DOHH2 (cell line): ENCODE measurements at regions not wholly inside any gene's neighbourhood (a gene's known extent, or its start where the extent isn't known, plus 50 kb on each side); places are given as distances from the start of the nearest gene placed in this dataset.

ENCODE experiments used
- EZH2phosphoT487 ChIP-seq: fragments of 200-600 bp; sonication (generic); IDR thresholded peaks from 2 replicates; pipeline ENCODE4 v1.6.1; 2017; ENCODE audit warnings: borderline replicate concordance, mild to moderate bottlenecking, antibody characterized with exemption, low read length, moderate library complexity, mixed read lengths
- TF ChIP-seq, protein P1 (sequence below): fragments of 200-600 bp; sonication (generic); IDR thresholded peaks from one replicate; pipeline ENCODE4 v1.5.1; 2014; ENCODE audit warnings: antibody characterized with exemption, mild to moderate bottlenecking, low read depth, low read length; ENCODE audit not compliant: poor library complexity, severe bottlenecking

DNA sequence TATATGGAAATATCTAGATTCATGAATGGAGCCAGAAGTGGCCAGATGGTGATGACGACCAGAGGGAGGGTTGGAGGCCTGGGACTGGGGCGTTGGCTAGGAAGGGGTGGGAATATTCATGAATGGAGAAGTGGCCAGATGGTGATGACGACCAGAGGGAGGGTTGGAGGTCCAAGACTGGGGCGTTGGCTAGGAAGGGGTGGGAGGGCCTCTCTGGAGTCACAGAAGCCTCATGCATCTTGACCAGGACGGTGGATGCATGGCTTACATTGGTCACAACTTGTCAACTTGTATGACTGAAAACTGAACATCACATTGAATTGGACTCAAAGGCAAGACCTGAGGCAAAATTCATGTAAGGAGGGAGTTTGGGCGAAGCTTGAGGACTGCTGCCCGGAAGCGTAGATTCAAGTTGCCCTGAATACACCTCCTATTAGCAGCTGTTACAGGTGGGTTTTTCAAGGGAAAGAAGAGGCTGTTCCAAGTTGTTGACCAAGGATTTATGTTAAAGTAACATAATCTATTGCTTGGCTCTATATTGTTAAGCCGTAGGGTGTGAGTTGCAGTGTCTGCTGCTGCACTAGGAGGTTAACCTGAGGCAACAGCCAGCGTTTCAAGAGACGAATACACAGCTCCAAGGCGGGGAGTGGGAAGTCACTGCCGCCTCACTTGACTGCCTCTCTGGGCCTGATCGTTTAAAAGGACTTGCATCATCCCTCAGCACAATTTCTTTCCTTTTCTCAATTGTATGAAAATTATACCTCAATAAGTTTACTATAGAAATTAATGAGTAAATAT is 55.1 kb upstream of the FAM20C start:
- TF ChIP-seq, protein P1, sequence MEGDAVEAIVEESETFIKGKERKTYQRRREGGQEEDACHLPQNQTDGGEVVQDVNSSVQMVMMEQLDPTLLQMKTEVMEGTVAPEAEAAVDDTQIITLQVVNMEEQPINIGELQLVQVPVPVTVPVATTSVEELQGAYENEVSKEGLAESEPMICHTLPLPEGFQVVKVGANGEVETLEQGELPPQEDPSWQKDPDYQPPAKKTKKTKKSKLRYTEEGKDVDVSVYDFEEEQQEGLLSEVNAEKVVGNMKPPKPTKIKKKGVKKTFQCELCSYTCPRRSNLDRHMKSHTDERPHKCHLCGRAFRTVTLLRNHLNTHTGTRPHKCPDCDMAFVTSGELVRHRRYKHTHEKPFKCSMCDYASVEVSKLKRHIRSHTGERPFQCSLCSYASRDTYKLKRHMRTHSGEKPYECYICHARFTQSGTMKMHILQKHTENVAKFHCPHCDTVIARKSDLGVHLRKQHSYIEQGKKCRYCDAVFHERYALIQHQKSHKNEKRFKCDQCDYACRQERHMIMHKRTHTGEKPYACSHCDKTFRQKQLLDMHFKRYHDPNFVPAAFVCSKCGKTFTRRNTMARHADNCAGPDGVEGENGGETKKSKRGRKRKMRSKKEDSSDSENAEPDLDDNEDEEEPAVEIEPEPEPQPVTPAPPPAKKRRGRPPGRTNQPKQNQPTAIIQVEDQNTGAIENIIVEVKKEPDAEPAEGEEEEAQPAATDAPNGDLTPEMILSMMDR: no peak
- TF ChIP-seq EZH2phosphoT487: no peak
